ENCODE measurements at regions not wholly inside any gene's neighbourhood (a gene's known extent, or its start where the extent isn't known, plus 50 kb on each side); places are given as distances from the start of the nearest gene placed in this dataset.

- intact Hi-C loops (cut with DNase I) = no loop called here
- Histone ChIP-seq H3K27me3 (no peaks in the 10 kb centered on the region), H3K9me3 (no peaks in the 10 kb centered on the region), H3K36me3 (replicated peaks in 1 of 2; ENCODE audit: insufficient read depth in 1 of 2, low read depth in 2 of 2) (no peaks in the 10 kb centered on the region), H3K4me3 (no peak overlapping the region), H3K27ac (no peak overlapping the region), H3K4me1 (no peaks in the 10 kb centered on the region)
- ATAC-seq = no peak
- WGBS, 2 donors = 31 to 38% methylated on average over 1 of the region's 1 CpG
- no peak for DNase-seq
- TF ChIP-seq POLR2A (IDR thresholded peaks at IDR 0.05) = no peak
- no peak for TF ChIP-seq CTCF (IDR thresholded peaks at IDR 0.05)
These were observed 376.8 kb downstream of the TRIB2 start for GRCh38 chr2:13093416-13093991.

GRCh38 chr2:13102397-13103063 is 385.8 kb downstream of the TRIB2 start:
- Histone ChIP-seq H3K4me1 (no peaks in the 10 kb centered on the region), H3K36me3 (replicated peaks in 1 of 2; ENCODE audit: insufficient read depth in 1 of 2, low read depth in 2 of 2) (no peaks in the 10 kb centered on the region), H3K27me3 (no peaks in the 10 kb centered on the region), H3K9me3 (no peaks in the 10 kb centered on the region), H3K27ac (no peak overlapping the region), H3K4me3 (no peak overlapping the region)
- WGBS, 2 donors = 73% methylated on average over 4 of the region's 4 CpGs
- no peak for DNase-seq
- no peak for ATAC-seq
- TF ChIP-seq POLR2A (IDR thresholded peaks at IDR 0.05) (no peak), CTCF (IDR thresholded peaks at IDR 0.05) (no peak)
- intact Hi-C loops (cut with DNase I) = no loop called here

- Histone ChIP-seq H3K4me3 (no peak overlapping the region), H3K4me1 (no peaks in the 10 kb centered on the region), H3K27me3 (no peaks in the 10 kb centered on the region), H3K36me3 (replicated peaks in 1 of 2; ENCODE audit: insufficient read depth in 1 of 2, low read depth in 2 of 2) (no peaks in the 10 kb centered on the region), H3K27ac (no peak overlapping the region), H3K9me3 (no peaks in the 10 kb centered on the region)
- intact Hi-C loops (cut with DNase I) = no loop called here
- 79 to 93% methylated on average over 1 of the region's 1 CpG for WGBS, 2 donors
- TF ChIP-seq POLR2A (IDR thresholded peaks at IDR 0.05) = no peak
- no peak for TF ChIP-seq CTCF (IDR thresholded peaks at IDR 0.05)
- ATAC-seq (no peak), DNase-seq (no peak)
These were observed 386.4 kb downstream of the TRIB2 start for GRCh38 chr2:13103151-13103550.

- no peak for DNase-seq
- 50 to 65% methylated on average over 5 of the region's 5 CpGs for WGBS, 2 donors
- intact Hi-C loops (cut with DNase I) = no loop called here
These were observed 387.2 kb downstream of the TRIB2 start for GRCh38 chr2:13103778-13104493.

More at GRCh38 chr2:13103778-13104493, 387.2 kb downstream of the TRIB2 start:
- TF ChIP-seq POLR2A (IDR thresholded peaks at IDR 0.05) (no peak), CTCF (IDR thresholded peaks at IDR 0.05) (no peak)
- ATAC-seq = no peak
- Histone ChIP-seq H3K36me3 (replicated peaks in 1 of 2; ENCODE audit: insufficient read depth in 1 of 2, low read depth in 2 of 2) (no peaks in the 10 kb centered on the region), H3K27ac (no peak overlapping the region), H3K27me3 (no peaks in the 10 kb centered on the region), H3K4me1 (no peaks in the 10 kb centered on the region), H3K4me3 (no peak overlapping the region), H3K9me3 (no peaks in the 10 kb centered on the region)

Data from body of pancreas (tissue), 4 donors.